Fibroblast of peridontal ligament (primary cell): ENCODE measurements at regions not wholly inside any gene's neighbourhood (a gene's known extent, or its start where the extent isn't known, plus 50 kb on each side); places are given as distances from the start of the nearest gene placed in this dataset.
"Not testable (repeated sequence)": the region's sequence is repeated elsewhere in the genome, so short reads cannot be mapped to it uniquely, and the experiment has no call there.

Experiments
- DNase-seq: peaks from one replicate; pipeline ENCODE4 v3.0.0-alpha.2; 2010; ENCODE audit errors: extremely low read depth

DNA sequence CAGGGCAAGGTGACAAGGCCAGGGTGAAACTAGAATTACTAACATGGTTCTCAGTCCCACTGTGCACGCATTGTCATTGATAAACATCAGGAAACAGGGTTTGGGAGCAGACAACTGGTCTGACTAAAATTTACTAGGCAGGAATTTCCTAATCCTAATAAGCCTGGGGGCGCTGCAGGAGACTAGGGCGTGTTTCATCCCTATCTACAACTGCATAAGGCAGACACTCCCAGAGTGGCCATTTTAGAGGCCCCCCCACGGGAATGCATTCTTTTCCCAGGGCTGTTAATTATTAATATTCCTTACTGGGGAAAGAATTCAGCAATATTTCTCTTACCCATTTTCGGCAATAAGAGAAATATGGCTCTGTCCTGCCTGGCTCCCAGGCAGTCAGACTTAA is 103.6 kb upstream of the PCDH20 start:
- not testable (repeated sequence) for DNase-seq

DNA sequence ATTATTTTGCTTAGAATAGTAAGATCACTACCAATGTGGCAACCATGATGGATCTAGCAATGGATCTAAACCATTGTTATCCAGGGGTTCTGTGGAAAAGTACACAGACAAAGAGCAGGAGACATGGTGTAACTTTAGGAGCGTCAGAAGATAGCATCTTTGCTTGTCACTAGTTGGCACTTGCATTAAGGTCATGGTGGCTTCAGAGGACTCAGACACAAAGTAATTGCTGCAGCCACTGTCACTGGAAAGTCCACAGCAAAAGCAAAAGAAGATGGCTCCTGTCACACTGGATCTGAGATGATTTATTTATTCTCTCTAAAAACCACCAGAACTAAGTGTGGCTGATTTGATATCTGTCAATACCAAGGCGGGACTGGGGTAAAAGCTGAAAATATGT is 93.3 kb upstream of the PCDH20 start:
- DNase-seq = no peak

DNA sequence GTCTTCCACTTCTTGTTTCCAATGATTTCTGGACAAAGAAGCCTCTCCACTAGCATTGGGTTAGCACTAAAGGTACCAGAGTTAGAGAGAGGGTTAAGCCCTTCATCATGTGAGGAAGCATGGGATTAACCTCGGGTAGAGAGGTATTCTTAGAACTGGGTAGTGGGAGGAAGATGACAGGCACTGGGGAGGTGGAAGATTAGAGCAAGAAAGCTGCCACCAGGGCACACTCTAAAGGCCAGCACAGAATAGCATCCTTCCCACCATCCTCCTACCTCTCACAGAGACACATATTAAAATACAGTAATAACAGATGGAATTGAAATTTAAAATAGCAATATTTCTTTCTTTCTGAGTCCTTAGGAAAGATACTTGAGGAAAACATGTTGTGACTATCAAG is 84.5 kb upstream of the PCDH20 start:
- DNase-seq = no peak

DNA sequence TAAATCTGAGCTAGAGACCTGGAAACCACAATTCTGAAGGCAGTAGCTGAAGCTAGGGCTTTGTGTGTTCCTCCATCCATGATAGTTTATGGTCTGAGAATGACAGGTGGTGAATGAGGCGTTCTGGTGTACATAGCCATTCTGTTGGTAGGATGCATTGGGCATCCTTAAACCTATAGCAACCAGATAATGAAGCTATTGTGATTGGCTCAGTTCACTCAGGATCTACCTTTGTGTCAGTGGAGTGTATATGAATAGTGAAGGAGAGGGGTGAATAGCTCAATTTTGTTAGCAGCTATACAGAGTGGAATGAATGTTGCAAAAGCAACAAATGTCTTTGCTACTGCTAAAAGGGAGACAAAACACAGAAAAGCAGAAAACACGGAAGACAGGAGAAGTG is 80.0 kb upstream of the PCDH20 start:
- no peak for DNase-seq

DNA sequence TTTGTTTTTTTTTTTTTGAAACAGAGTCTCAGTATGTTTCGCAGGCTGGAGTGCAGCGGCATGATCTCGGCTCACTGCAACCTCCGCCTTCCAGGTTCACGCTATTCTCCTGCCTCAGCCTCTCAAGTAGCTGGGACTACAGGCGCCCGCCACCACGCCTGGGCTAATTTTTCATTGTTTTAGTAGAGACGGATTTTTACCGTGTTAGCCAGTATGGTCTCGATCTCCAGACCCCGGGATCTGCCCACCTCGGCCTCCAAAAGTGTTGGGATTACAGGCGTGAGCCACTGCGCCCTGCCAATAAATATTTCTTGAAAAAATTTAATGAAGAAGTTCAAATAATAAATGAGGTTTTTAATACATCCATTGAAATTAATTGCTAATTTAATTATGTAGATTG is 77.9 kb upstream of the PCDH20 start:
- DNase-seq = not testable (repeated sequence)

DNA sequence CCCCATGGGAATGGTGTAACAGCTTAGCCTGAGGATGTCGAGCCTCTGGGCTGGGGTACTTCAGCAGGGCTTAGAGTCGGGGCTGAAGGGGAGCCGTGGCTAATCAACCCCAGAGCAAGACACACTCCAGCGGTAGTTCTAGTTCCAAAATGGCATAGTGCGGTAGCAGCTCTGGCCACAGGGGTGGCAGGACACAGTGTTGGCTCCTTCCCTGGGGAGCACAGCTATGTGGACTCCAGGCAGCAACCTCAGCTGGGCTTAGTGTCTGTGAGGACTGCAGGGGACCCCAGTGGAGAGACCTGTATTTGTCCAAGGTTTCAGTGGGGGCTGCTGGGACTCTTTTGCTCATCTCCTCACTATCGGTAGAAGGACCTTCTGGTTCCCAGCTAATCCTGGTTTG is 70.8 kb upstream of the PCDH20 start:
- no peak for DNase-seq

DNA sequence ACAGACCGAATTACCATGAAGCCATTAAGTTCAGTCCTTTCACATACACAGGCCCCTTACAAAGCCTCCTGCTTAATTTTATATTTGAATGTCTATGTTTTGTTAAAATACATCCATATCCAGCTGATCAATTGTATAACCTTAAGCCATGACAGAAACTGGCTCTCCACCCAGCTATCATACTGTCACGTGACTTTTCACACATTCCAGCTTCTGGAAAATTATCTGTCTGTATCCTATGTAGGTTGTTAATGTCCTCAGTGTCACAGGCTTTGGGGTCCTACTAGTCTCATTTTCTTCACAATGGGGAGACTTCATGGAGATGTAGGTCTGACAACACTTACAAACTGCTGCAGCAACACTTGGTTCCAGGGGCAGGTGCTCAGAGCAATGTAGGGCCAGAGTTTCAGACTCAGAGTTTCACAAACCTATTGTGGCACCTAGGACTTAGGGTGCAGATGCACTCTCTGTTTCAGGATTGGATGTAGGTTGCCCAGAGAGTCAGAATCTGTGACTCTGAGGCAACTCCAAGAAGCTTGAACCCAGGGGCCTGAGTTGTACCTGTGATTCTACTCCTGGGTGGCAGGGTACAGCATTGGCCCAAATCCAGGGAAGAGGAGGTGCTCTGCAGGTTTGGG is 69.6 kb upstream of the PCDH20 start:
- no peak for DNase-seq

DNA sequence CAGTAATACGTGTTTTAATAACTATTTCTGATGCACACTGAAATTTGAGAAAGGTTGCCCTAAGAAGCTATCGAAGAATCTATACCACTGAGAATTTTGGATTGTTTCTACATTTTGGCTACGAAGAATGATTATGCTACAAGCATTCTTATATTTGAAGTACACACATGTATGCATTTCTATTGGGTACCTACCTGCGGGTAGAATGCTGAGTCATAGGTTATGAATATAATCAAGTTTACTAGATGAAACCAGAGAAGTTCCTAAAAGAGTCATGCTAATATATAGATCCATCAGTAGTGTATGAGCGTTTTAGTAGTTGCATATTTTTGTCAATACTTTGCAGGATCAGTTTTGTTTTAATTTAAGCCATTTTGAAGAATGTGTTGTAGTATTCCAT is 62.0 kb upstream of the PCDH20 start:
- no peak for DNase-seq

DNA sequence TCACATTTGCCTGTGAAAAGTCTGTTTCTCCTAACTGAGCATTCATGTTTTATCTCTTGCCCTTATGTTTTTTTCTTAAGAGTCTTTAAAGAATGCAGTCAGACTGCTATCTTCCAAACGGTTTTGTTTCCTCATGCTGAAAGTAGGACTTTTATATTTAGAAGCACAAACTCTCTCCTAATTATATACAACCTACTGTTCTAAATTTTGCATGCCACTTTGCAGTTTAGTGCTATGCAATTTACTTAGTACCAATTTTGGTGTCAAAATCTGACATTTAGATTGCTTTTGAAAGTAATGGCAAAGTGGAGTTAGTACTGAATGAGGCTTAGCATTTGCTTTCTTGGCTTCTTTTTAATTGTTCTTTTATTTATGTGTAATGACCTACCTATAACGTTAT is 55.1 kb upstream of the PCDH20 start:
- DNase-seq = no peak

DNA sequence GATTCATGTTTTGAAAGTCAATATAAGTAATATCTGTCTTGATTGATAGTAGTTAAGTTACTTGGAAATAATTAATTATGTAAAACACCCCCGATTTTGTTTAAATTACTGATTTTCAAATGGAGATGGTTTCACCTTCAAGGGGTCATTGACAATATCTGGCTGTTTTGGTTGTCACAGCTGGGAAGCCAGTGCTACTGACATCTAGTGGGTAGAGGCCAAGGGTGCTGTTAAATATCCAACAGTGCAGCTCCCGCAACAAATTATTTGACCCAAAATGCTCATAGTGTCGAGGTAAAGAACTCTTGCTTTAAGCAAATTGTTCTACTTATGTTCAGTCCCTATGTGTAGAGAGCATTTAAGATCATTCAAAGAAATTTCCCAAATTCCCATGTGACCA is 50.6 kb upstream of the PCDH20 start:
- DNase-seq = no peak
